GM21717 (cell line): ENCODE measurements at regions not wholly inside any gene's neighbourhood (a gene's known extent, or its start where the extent isn't known, plus 50 kb on each side); places are given as distances from the start of the nearest gene placed in this dataset.

Experiments used
- ATAC-seq: cut with Tn5 transposase; IDR thresholded peaks from one replicate; pipeline ENCODE4 v1.9.1; 2021; ENCODE audit warnings: mild to moderate bottlenecking, moderate library complexity; ENCODE audit not compliant: unreplicated experiment

DNA sequence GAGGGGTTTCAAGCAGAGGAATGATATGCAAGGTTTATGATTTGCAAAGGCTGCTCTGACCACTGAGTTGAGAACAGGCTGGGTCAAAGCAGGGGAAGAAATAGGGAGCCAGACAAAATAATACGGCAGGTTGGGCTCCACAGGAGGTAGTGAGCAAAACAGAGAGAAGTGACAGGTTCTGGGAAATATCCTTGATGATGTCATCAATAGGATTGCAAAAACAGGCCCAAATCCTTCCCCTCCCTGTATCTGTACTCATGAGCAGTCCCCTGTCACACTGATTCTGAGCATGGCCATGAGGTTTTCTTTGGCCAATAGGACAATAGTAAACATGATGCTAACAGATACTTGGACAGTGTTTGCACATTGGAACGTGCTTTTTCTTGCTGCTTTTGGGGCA, 471.8 kb upstream of the BRINP1 start:
- ATAC-seq = no peak

DNA sequence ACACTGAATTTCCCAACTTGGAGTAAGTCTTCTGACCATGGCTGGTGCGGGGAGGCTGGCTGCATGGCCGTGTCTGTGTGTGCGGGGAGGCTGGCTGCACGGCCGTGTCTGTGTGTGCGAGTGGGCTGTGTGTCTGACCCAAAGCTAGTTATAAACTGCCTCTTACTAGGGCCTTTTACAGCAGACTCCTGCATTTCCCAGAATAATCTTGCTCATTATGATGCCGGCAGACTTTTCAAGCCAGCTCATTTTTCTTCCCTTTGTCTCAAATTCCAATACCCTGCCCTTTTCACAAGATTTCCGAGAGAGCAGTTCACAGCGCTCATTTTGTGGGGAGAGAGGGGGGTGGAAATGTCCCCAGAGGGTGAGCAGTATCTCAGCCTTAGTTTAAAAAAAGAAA, 470.7 kb upstream of the BRINP1 start:
- ATAC-seq = no peak

DNA sequence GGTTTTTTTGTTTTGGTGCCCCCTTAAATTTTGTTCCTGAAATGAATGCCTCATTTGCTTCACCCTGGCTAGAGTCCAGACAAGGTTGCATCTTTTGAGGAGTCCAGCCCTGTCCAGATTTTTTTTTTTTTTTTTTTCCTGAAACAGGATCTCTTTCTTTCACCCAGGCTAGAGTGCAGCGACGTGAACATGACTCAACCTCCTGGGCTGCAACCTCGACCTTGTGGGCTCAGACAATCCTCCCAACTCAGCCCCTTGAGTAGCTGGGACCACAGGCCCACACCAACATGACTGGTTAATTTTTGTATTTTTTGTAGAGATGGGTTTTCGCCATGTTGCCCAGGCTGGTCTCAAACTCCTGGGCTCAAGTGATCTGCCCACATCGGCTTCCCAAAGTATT, 469.0 kb upstream of the BRINP1 start:
- no peak for ATAC-seq

DNA sequence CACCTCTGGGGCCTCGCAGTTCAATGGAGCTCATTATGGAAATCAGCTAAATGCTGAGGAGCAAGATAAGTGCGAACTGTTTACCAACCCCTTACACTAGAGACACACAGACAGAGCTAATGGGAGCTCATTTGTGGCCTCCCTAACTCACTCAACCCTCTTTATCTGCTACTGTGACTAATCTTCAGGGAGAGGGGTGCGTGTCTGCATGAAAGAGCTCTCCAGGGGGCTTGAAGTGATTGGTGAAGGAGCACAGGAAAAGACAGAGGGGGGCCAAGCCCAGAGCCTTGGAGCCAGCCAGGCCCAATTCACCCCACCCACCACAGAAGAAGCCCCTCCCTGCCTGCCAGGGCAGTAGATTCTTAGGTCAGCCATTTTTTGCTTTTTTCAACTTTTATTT, 466.8 kb upstream of the BRINP1 start:
- no peak for ATAC-seq

DNA sequence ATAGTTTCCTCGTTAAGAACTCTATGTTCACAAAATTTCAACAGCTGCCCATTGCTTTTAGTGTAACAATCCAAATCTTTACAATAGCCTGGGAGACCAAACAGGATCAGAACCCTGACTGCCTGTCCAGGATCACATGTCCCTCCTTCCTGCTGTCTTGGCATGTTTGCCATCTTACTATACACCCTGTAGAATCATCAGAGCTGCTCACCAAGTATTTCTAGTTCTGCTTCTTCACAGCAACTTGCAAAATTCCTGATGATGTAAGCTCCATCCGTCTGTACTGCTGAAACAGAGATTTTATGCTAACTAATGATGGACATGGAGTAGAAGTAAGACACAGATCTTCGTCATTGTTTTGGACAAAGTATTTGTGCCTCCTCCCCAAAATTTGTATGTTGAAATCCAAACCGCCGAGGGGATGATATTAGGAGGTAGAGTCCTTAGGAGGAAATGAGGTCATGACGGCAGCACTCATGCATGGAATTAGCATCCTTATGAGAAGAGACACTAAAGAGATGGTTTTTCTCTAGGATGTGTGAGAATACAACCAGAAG, 464.9 kb upstream of the BRINP1 start:
- no peak for ATAC-seq

DNA sequence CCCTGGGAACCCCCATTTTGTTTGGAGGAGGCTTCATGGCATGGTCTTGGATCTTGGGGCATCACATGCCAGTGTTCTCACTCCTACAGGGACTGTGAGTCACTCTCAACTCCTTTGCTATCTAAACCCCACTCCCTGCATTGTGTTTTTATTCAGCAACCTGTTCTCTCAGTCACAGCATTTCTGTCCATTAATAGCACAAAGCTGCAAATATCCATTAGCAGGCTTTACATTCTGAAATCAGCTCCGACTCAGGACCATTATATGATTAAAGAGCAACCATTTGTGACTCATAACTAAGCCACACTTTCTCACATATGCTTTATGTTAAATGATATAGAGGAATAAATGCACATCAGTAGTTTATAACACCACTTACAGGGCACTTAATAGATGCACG, 462.1 kb upstream of the BRINP1 start:
- no peak for ATAC-seq

DNA sequence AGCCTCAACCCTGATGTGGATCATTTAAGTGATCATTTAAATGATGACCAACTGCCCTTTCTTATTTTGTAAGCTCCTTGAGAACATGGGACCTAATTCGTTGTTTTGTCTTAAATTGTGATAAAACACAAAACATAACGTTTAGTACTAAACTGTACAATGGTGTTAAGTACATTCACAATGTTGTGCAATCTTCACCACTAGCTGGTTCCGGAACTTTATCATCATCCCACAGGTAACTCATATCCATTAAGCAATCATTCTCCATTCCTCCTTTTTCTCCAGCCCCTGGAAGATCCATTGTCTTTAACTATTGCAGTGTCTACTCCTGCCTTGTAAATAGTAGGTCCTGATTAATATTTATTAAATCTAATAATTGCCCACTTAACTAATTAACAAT, 460.5 kb upstream of the BRINP1 start:
- no peak for ATAC-seq

DNA sequence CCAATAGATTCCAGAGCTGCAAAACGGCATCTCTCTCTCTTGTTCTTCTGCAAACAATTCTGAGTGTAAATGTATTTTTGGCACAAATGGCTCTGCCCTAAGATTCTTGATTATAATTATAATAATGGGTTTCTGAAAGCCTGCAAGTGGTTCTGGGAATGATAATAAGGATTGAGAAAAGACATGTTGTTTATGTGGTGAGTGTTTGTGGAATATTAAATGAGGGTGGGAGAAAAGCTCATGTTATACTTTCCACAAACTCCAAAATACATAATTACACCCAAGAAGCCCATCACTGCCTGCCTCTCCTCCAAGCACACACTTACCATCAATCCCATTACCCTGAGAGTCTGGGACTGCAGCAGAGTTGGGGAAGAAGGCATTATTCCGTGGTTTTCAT, 460.0 kb upstream of the BRINP1 start:
- no peak for ATAC-seq

DNA sequence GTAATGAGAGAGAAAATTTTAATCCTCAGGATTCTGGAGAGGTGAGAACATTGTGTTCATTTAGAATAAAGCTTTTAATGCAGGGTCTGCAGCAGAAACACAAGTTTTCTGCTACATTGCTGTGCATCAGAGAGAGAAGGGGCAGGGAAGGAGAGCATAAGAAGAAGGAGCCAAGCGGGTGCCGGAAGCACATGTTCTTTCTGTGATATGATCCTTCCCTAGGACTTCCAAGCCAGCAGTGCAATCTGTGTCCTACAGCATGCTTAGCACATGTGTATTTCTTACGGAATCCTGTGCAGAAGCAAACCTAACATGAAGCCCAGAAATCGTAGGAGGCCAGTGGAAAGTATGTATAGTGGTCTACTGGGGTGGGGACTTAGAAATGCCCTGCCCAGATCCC, 458.3 kb upstream of the BRINP1 start:
- no peak for ATAC-seq

DNA sequence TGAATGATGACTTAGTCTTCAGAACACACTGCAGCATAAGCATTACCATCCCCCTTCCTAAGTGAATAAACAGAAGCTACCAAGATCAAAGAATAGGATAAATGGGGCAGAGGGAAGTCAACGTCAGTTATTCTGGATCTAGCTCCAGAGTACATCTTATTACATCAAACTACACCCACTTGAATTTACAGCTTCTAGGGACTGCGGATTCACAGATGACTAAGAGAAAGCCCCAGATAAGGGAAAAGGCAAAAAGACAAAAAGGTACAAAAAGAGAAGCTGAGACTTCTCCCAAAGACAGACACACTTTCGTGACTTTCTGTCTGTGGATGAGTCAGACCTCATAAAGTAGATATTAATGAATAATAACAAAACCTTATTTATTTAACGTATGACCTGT, 457.9 kb upstream of the BRINP1 start:
- no peak for ATAC-seq

DNA sequence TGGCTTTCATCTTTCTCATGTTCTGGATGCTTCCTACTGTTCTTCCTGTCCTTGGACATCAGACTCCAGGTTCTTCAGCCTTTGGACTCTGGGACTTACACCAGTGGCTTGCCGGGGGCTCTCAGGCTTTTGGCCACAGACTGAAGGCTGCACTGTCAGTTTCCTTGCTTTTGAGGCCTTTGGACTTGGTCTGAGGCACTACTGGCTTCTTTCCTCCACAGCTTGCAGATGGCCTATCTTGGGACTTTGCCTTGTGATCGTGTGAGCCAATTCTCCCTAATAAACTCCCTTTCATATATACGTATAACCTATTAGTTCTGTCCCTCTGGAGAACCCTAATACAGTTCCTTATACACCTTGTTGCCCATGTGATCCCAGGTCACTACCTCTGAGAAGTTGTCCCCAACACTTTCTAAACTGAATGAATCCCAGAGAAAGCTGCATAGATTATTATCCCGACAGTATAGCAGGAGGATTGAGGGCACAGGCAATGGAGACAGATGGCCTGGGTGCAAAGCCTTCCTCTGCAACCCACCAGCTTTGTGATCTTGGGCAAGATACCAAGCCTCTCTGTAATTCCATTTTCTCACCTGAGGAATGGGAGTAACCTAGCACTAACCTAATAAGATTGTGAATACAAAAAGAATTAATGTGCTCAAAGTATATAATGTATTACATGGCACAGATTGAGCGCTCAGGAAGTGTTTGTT, 449.6 kb upstream of the BRINP1 start:
- no peak for ATAC-seq

DNA sequence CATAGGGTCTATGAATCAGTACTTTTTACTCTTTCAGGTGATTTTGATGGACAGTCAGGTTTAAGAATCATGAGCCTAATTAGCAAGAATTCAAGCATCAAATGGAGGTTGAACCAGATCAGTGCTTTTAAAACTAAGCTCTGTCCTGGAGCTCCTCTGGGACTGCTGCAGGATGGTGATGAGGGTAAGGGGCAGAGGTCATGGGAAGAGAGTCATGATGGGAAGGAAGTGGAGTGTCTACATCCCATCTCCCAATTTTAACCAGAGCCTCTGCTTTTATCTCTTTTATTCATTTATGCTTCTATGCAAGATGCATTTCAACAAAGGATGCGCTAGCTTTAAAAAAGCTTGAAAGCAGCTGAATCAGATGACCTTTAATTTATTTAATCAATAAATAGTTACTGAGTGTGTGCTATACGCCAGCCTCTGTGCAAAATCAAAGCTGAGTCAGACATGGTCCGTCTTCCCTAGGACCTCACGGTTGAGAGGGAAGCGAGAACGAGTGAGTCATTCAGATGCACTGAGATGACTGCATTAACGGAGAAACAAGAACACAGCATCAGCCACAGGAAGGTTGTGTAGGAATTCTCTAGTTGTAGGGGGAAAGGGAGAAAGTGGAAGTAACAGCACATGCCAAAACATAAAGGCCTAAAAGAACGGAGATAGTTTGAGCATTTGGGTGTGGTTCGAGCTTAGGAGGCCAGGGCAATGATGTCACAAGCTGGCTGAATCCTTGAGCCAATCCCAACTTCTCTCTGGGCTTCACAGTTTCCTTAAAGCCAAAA, 441.6 kb upstream of the BRINP1 start:
- ATAC-seq = no peak

DNA sequence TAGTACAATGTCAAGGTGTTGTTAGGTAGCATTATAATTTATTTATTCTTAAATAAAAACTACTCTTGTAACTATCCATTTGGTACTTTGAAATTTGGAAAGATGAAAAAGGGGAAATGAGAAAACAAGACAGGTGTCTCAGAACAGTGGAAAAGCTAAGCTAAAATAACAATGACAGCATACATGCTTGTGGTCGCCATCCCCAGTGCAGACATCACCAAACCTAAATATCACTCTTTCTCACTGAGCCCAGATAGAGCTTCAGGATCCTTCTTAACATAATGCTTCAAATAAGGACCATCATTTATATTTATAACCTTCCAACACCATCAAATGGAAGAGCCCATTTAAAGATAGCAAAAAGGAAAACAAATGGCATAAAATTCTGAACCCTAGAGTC, 434.4 kb upstream of the BRINP1 start:
- no peak for ATAC-seq

DNA sequence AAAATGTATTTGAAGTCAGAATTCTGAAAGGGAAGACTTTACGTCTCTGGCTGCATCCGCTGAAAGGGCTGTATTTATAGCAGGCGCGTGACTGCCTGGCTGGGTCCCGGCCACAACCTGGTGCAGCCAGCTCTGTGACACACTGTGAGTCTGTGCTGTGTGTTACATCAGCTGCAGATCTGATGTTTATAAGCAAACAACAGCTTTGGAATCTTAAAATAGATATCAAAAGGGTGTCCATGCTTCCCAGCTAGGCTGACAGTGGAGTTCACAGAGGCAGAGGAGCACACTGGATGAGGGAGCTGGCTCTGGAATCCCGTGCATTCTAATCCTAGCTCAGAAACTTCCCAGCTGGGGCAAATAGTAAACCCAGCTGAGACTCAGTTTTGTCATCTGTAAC, 433.4 kb upstream of the BRINP1 start:
- no peak for ATAC-seq

DNA sequence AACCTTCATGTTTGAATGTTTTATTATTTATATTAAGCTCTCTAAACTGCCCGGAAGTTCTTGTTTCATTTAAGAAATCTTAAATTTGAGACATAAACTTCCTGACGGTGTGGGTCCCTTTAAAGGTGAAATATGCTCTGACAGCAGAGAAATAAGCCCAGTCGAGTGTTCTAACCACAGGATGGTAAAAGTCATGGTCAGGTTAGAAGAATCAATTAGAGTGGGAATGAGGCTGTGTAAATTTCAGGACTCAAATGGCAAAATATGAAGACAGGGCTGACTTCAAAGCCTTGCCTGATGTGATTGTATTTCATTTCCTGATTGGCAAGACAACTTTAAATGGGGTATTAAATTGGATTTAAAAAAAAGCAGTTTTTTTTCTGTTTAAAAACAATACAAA, 432.9 kb upstream of the BRINP1 start:
- no peak for ATAC-seq

DNA sequence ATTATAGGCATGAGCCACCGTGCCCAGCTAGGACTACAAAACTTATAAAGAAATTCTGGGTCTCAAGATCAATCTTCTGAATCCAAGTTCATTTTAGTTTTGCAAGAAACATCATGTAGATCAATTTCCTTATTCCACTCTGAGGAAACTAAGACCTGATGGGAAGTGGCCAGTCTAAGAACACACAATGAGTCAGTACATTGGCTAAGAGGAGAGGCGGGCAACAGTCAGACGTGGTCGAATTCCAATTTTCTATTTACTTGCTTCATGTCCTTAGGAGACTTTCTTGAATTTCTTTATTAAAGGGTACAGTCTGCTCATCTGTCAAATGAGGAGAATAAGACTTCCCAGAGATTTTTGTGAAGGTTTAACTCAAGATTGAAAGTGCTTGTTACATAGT, 432.1 kb upstream of the BRINP1 start:
- ATAC-seq = no peak

DNA sequence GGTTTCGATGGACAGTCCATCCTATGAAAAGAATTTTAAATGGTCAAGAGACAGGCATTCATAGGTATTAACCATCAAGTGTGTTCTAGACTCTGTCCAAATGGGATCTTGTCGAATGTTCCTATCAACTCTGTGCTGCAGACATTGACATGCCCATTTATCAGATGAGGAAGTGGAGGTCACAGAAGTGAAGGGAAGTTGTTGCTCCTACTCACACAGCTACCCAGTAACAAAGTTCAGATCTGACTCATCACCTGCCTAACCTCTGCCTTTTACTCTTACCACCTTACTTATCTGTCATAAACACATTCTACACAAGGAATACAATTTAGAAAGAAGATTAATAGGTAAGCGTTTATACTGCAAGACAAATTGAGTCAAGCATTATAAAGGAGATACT, 426.2 kb upstream of the BRINP1 start:
- no peak for ATAC-seq

DNA sequence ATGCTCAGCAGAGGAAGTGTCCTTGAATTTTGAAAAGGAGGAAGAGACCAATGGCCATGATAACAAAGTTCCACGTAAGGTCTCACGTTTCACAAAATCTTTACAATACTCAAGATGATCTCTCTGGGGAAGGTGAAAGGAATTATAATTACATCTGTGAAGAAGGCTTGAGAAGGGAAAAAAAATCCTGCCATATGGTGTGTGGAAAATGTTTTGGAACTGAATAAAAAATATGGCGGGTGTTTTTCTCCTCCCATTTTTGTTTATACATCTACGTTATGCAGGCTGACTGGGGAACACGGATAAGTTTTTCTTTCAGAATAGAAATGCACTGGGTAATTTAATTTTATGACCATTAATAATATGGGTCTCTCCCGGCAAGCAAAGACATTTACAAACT, 425.6 kb upstream of the BRINP1 start:
- no peak for ATAC-seq

DNA sequence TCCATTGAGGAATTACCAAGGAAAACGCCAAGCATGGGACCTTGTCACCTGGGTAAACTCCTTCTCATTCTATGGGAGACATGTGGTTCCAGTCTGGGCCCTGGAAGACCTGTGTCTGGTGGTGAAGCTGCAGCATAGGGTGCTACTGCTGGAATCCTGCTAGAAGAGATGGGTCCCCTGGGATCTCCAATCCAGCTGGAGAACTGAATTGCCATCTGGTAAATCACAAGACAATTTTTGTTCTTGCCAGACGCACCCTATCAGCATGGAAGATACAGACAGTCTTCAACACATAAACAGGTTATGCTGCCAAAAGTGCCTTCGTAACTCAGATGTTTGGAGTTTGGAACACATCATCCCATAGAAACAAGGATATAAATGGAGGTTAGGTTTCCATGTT, 424.0 kb upstream of the BRINP1 start:
- no peak for ATAC-seq

DNA sequence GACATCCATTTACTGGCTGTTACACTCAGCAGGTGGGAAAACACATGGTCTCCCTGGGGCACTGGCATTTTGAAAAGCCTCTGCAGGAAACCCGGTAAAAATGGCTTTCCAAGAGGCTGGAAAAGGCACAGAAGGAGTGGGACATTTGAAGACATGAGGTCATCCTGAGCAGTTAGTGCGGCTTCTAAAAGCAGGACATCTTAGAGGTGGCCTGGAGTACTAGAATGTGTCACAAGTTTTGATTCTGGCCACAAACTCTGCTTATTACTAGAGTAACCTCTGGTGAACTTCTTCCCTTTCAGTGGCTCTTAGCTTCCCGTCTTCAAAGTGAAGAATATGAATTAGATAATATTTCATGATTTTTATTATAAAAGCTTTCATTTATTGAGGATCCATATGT, 423.0 kb upstream of the BRINP1 start:
- peak; percentile 75 for ATAC-seq

DNA sequence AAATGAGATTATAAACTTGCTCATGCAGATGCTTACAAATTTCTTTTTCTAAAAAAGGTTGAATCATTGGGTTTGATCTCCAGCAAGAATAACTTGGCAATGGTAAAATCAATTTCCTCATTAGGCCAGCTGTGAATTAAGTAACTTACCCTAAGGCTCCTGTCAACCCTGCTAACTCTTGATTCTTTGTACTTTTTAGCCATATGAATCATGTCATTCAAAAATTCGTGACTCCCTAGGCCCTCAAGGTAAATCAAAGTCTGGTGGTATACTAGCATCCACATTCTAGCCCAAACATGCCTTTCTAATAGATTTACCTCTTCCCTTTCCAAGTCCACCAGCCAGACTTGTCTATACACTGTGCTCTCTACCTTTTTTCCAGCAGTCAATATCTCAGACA, 420.8 kb upstream of the BRINP1 start:
- ATAC-seq = no peak

DNA sequence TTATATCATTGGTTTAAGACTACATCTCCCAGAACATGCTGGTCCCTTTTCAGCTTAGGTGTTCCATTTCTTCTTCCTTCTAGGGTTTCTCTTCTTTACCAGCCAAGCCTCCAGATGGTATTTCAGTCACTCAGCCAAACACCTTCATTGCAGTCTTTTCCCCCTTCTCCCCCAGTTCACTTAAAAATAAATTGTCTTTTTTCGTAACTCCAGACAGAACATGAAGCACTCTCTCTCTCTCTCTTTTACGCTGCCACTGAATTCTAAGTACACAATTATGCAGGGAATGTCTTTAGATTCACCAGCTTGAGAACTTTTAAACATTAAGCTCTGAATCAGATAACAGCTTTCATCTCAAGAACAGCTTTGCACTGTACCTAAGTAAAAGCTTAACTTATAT, 419.7 kb upstream of the BRINP1 start:
- no peak for ATAC-seq
